OCI-LY7 (cell line): ENCODE measurements at regions not wholly inside any gene's neighbourhood (a gene's known extent, or its start where the extent isn't known, plus 50 kb on each side); places are given as distances from the start of the nearest gene placed in this dataset.

ENCODE experiments used
- CTCF ChIP-seq: fragments of 200-600 bp; sonication (generic); conservative IDR thresholded peaks from 2 replicates; pipeline ENCODE4 v1.5.1; 2014; ENCODE audit warnings: mild to moderate bottlenecking, antibody characterized with exemption, low read length, moderate library complexity, mixed read lengths
- EZH2phosphoT487 ChIP-seq: fragments of 200-600 bp; sonication (generic); IDR thresholded peaks from 2 replicates; pipeline ENCODE4 v1.6.1; 2018; ENCODE audit warnings: low read depth, borderline replicate concordance, mild to moderate bottlenecking, mixed run types, antibody characterized with exemption, low read length, moderate library complexity, mixed read lengths

- no peak for TF ChIP-seq CTCF
- no peak for TF ChIP-seq EZH2phosphoT487
Observed at GRCh38 chr10:33963729-33964128, 629.3 kb upstream of the NRP1 start.
